Gastrocnemius medialis (tissue), 4 donors: ENCODE measurements at regions not wholly inside any gene's neighbourhood (a gene's known extent, or its start where the extent isn't known, plus 50 kb on each side); places are given as distances from the start of the nearest gene placed in this dataset.
"Not testable (repeated sequence)": the region's sequence is repeated elsewhere in the genome, so short reads cannot be mapped to it uniquely, and the experiment has no call there.

ENCODE experiments used
- CTCF ChIP-seq, 5 experiments: fragments of 450-650 bp in 3 of 5; fragments of 200-600 bp in 2 of 5; sonication (generic) in 2 of 5; IDR thresholded peaks in 4 of 5; conservative IDR thresholded peaks in 1 of 5; 1 replicate in 4 of 5; 2 replicates in 1 of 5; pipeline ENCODE4 v1.5.1; 2016 to 2019; ENCODE audit warnings: antibody characterized with exemption in 5 of 5, mild to moderate bottlenecking in 3 of 5, moderate library complexity in 3 of 5
- POLR2A ChIP-seq, 2 donors: fragments of 450-650 bp; IDR thresholded peaks; one replicate each; pipeline ENCODE4 v1.6.1; 2017; ENCODE audit warnings: antibody characterized with exemption in 2 of 2, mild to moderate bottlenecking in 2 of 2, moderate library complexity in 2 of 2

- not testable (repeated sequence) for TF ChIP-seq CTCF (IDR thresholded peaks at IDR 0.05 in 4 of 5, conservative IDR thresholded peaks at IDR 0.05 in 1 of 5); POLR2A (IDR thresholded peaks at IDR 0.05)
Measured at GRCh38 chr10:77722956-77723355, 85.3 kb upstream of the KCNMA1 start.
